ENCODE measurements at regions not wholly inside any gene's neighbourhood (a gene's known extent, or its start where the extent isn't known, plus 50 kb on each side); places are given as distances from the start of the nearest gene placed in this dataset.
"Not testable (repeated sequence)": the region's sequence is repeated elsewhere in the genome, so short reads cannot be mapped to it uniquely, and the experiment has no call there.

GRCh38 chr5:106640511-106640910 is 1030.2 kb downstream of the EFNA5 start:
- in situ Hi-C loops (cut with HindIII; ENCODE audit: low sequenced_read_pairs): no loop called here
- TF ChIP-seq, protein P1, sequence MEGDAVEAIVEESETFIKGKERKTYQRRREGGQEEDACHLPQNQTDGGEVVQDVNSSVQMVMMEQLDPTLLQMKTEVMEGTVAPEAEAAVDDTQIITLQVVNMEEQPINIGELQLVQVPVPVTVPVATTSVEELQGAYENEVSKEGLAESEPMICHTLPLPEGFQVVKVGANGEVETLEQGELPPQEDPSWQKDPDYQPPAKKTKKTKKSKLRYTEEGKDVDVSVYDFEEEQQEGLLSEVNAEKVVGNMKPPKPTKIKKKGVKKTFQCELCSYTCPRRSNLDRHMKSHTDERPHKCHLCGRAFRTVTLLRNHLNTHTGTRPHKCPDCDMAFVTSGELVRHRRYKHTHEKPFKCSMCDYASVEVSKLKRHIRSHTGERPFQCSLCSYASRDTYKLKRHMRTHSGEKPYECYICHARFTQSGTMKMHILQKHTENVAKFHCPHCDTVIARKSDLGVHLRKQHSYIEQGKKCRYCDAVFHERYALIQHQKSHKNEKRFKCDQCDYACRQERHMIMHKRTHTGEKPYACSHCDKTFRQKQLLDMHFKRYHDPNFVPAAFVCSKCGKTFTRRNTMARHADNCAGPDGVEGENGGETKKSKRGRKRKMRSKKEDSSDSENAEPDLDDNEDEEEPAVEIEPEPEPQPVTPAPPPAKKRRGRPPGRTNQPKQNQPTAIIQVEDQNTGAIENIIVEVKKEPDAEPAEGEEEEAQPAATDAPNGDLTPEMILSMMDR (IDR thresholded peaks at IDR 0.05; ENCODE audit: low read depth, low read length): no peak
- no peak for DNase-seq (ENCODE audit: low read depth, low spot score)

GRCh38 chr5:106639488-106639887 is 1031.2 kb downstream of the EFNA5 start:
- no peak for DNase-seq (ENCODE audit: low read depth, low spot score)
- no peak overlapping the region for H3K4me3 ChIP-seq (ENCODE audit: low read depth, low read length)
- TF ChIP-seq, protein P1 (IDR thresholded peaks at IDR 0.05; ENCODE audit: low read depth, low read length): no peak
- in situ Hi-C loops (cut with HindIII; ENCODE audit: low sequenced_read_pairs): no loop called here

More at GRCh38 chr5:106640511-106640910, 1030.2 kb downstream of the EFNA5 start:
- no peak overlapping the region for H3K4me3 ChIP-seq (ENCODE audit: low read depth, low read length)

GRCh38 chr5:106637275-106637674 is 1033.5 kb downstream of the EFNA5 start:
- in situ Hi-C loops (cut with HindIII; ENCODE audit: low sequenced_read_pairs): no loop called here
- no peak overlapping the region for H3K4me3 ChIP-seq (ENCODE audit: low read depth, low read length)
- DNase-seq (ENCODE audit: low read depth, low spot score): no peak
- TF ChIP-seq, protein P1 (IDR thresholded peaks at IDR 0.05; ENCODE audit: low read depth, low read length): no peak

DNA sequence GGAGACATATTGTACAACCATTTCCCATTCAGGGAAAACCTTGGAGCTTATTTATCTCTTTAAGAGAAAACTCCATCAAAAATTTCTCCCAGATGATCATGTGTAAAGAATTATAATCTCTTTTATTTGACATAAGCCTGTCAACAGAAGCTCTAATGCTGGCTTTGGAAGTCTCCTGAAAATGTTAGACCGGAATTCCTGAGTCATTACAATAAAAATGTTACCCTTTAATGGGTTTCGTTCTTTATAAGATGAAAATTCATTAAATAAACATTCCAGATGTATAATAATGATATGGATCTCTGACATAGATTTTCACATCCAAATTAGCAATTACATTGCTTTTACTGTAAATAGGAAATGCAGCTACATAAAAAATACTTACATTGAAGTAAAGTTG is 1036.4 kb downstream of the EFNA5 start:
- no peak overlapping the region for H3K4me3 ChIP-seq (ENCODE audit: low read depth, low read length)
- no peak for DNase-seq (ENCODE audit: low read depth, low spot score)
- TF ChIP-seq, protein P1 (IDR thresholded peaks at IDR 0.05; ENCODE audit: low read depth, low read length): no peak
- in situ Hi-C loops (cut with HindIII; ENCODE audit: low sequenced_read_pairs): no loop called here

DNA sequence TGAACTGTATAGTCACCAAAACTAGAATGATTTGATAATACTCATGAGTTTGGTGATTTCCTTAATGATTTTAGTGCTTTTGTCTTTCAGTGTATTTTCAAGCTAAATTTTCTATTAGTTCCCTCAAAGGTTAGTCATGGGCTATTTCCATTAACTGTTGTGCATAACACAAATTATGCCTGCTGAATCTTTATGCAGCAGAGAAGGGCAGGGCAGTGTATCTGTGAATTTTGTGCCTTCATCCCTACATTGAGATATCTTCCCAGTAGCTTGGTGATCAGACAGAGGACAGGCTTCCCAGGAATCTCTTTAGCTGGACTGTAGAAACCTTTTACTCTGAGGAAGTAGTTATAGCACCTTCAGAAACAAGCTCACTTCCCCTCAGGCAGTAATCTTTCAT is 1036.9 kb downstream of the EFNA5 start:
- TF ChIP-seq, protein P1 (IDR thresholded peaks at IDR 0.05; ENCODE audit: low read depth, low read length): no peak
- in situ Hi-C loops (cut with HindIII; ENCODE audit: low sequenced_read_pairs): no loop called here
- no peak for DNase-seq (ENCODE audit: low read depth, low spot score)
- H3K4me3 ChIP-seq (ENCODE audit: low read depth, low read length): no peak overlapping the region

DNA sequence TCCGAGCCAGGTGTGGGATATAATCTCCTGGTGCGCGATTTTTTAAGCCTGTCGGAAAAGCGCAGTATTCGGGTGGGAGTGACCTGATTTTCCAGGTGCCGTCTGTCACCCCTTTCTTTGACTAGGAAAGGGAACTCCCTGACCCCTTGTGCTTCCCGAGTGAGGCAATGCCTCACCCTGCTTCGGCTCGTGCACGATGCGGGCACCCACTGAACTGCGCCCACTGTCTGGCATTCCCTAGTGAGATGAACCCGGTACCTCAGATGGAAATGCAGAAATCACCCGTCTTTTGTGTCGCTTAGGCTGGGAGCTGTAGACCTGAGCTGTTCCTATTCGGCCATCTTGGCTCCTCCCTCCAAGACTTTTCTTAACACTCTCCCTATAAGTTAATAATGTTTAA is 1042.3 kb downstream of the EFNA5 start:
- DNase-seq (ENCODE audit: low read depth, low spot score); H3K4me3 ChIP-seq (ENCODE audit: low read depth, low read length); in situ Hi-C loops (cut with HindIII; ENCODE audit: low sequenced_read_pairs): not testable (repeated sequence)

GRCh38 chr5:106610041-106610440 is 1060.7 kb downstream of the EFNA5 start:
- no peak overlapping the region for H3K4me3 ChIP-seq (ENCODE audit: low read depth, low read length)
- TF ChIP-seq, protein P1 (IDR thresholded peaks at IDR 0.05; ENCODE audit: low read depth, low read length): no peak
- no peak for DNase-seq (ENCODE audit: low read depth, low spot score)
- in situ Hi-C loops (cut with HindIII; ENCODE audit: low sequenced_read_pairs): no loop called here
